Stimulated activated CD8-positive, alpha-beta memory T cell treated with anti-CD3 and anti-CD28 coated beads, Interleukin-12 subunit alpha, Interleukin-12 subunit beta, amount 100 ng/mL, for 24 hours (primary cell): ENCODE measurements at regions not wholly inside any gene's neighbourhood (a gene's known extent, or its start where the extent isn't known, plus 50 kb on each side); places are given as distances from the start of the nearest gene placed in this dataset.
"Not testable (repeated sequence)": the region's sequence is repeated elsewhere in the genome, so short reads cannot be mapped to it uniquely, and the experiment has no call there.

Experiments used
- DNase-seq: peaks from one replicate; pipeline ENCODE4 v3.0.0-alpha.2; 2020; ENCODE audit errors: extremely low read depth

DNA sequence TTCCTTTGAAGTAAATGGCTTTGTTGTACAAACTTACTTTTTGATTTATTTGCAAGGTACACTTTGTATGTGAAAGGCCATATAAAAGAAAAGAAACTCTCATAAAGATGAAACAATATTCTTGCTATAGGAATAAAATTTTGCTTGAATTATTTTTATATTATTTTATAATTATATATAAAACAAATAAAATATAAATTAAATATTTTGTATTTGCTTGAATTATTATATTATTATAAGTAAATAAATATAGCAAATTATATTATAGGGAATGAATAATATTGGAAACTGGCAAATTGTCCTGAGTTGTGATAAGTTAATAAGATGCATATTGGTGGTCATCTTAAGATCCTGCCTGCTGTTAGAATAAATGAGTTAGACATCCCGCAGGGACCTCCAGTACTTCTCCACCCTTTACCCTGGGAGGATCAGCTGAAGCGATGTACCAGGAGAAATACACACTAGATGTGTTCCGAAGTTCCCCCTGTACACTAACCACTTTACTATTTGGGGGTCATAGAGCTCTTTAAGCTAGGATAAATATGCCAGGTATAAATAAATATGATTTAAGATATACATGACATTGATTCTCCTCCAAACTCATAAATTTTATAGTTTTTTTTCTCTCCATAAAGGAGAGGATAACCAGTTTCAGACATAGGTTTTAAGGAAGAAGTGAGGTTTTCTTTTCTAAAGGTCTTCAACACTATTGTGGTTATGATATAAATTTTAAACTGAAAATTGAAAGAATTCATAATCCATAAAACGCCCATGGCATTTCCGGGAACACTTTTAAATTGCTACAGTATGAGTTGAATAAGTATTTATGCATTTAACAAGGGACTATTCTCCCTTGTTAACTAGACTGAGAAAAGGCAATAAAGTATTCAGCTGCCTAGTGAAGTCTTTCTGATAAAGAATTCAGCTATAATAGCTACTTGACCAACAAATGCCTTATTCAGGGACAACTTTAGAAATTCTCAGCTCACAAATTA lies 486.3 kb upstream of the MARCKS start:
- DNase-seq: no peak

DNA sequence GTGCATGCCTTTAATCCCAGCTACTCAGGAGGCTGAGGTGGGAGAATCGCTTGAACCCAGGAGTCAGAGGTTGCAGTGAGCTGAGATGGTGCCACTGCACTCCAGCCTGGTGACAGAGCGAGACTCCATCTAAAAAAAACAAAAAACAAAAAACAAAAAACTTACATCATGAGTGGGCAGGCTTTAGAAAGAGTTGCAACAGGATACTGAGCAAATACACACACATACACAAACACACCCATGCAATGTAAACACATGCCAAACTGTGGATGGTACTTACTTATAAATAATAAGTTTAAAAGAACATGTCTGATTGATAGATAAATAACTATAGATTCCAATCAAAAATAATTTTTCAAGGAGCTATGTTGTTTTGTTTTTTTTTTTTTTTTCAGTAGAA lies 481.7 kb upstream of the MARCKS start:
- not testable (repeated sequence) for DNase-seq

DNA sequence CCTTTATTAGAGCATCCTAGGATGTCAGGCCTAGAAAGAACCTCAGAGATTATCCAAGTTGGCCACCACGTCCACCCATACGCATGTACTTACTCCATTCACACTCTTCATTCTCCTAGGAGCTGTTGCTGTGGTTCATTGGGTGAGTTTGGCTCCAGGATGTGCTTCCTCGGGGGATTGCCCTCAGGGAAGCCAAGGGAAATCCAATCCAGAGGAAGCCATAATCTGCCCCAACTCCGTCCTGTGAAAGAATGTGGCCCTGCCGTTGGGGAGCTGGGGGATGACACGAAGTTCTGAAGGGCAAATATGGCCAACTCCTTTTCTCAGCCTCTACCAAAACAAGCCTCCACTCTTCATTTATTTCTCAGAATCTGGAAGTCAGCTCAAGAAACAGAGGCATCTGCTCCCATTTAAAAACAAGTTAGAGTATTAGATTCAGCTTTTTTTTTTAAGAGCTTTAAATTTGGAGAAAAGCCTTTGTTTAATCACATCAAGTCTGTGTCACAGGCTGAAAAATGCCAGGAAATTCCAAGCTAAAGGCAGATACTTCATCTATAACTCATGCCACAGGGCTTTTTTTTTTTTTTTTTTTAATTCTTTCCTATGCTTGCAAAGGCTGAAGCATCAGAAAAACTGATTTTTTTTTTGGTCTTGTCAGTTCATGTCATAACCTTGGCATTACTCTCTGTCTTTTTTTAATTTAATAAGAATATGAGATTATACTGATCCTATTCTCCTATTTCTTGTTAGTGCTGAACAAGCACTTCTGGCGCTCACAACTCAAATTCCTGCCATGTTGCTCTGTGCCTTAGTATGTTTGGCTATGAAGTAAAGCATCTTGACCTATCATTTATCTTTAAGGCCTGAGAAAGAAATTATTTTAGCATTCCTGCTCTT lies 480.9 kb upstream of the MARCKS start:
- no peak for DNase-seq

DNA sequence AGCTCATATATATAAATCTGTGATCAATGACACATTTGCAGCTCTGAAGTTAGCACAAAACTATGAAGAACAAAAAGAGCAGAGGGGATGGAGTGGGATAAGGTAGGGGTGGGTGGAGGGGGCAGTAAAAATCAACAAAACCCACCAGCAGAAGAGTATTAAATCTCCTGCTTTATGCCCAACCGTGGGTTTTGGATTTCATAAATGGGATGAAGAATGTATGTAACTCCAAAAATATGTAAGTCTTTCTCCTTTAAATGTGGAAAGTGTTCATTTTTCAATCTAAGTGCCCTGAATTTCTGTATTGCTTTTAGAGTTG lies 480.3 kb upstream of the MARCKS start:
- no peak for DNase-seq

DNA sequence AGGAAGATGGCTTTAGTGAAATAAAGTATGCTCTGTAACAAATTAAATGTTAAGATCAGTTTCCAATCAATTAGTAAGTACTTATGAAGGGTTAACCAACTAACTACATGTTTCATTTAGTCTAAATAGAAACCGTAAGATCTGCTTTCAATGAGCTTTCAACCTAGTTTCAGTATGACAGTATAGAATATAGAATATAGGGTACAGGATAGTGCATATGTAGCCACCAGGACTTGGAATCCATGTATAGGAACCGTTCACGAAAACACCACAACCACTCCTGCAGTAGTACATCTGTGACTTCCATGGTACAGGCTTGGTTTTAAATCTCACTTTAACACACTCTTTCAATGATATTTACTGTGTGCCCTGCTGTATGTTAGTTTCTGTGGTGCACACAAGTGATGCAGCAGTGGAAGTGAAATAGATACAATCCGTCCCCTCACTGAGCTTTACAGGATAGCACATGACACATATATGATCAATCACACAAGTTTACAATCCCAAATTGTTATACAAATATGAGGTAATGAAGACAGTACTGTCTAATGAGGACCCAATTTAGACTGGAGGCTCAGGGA lies 479.7 kb upstream of the MARCKS start:
- DNase-seq: no peak

DNA sequence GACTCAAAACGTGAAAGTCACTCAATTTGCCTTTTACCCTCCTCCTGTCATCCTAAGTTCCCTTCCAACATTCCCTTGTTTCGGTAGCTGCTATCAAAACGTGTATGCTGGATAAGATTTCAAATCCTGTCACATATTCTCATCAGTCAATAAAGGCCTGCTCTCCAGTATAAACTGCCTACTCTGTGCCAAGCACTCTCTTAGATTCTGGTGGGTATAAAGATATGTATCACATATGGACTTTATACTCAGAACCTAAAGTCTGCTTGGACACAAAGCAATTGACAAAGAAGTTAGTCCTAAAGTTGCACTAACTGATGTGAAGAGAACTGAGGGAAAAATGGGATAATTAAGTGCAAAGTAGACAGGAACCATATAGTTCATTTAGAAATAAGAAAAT lies 476.6 kb upstream of the MARCKS start:
- DNase-seq: no peak

DNA sequence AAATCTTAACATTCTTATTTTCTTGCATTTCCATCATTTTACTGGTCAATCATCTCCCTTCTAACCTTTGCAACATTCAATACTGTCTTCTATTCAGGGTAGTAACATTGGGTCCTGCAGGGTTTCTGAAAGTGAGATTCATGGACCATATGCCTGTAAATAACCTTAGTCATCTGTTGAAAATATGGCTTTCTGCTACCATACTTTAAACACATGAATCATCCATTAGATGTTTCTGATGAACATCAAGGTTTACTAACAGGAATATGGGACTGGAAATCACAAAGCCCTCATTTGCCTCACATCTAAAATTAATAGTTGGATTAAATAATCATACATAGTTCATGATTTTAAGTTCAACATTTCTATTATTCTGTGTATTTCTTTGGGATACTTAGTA lies 475.9 kb upstream of the MARCKS start:
- DNase-seq: no peak

DNA sequence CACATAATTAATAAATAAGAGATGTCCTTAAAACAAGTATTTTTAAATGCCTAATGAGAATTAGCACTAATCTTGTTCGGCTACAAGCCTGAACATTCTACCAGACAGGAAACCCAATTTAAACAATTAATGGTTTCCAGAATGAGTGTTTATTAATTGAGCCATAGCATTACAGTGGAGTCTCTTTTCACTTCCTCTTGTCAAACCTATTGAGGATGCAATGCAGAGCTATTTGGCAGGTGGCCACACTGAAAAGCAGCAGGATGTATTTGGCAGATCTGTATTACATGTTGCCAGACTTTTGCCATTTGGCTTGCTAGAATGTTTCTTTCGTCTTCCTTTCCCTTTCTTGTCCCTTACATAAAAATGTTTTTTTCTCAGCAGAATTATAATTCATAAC lies 475.2 kb upstream of the MARCKS start:
- DNase-seq: no peak

DNA sequence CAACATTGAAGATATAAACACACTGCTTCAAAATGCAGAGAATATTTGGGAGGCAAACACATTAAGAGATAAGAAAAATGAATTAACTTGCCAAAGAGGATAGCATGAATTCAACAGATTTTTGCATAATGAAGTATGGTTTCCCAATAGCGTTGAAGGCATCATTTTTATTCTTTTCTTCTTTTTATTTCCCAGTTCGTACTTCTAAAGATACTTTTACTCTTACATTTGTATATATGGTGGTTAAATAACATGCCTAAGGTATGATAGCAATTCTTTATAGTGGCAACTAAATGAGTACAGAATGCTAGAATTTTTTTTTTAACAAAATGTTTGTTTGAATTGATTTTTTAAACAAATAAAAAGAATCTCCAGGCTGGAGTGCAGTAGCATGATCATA lies 473.4 kb upstream of the MARCKS start:
- DNase-seq: no peak

DNA sequence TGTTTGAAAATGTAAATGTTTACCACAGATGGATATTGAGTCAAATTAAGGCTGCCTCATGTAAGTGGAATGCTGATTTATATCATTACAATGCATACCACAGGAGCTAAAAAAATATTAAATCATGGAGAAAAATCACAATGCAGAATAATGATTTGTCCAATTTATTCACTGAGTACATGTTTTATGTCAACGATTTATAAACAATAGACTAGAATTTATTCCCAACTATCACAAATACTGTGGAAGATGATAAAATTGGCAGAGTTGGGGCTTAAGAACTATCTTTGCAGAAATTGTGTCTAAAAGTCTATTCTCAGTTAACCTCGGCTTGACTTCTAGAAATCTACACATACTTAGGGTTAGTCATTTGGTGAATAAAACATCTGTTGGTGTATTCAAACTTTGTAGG lies 472.1 kb upstream of the MARCKS start:
- no peak for DNase-seq

DNA sequence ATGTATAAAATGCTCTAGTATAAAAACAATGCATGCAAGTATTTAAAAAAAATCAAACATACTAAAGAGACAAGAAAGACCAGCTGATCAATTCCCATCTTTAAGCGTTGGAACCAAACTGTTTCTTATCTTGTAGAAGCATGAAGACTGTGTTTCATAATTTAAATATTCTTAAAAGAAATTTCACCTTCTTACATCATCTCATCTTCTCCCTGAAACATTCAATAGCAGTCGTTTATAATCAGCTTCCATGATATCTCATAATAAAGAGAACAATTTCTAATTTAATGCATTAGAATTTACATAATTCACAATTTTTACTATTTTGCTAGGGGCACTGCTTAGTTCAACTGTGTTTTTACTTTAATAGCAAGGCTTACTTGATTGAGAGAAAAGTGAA lies 468.1 kb upstream of the MARCKS start:
- DNase-seq: no peak

DNA sequence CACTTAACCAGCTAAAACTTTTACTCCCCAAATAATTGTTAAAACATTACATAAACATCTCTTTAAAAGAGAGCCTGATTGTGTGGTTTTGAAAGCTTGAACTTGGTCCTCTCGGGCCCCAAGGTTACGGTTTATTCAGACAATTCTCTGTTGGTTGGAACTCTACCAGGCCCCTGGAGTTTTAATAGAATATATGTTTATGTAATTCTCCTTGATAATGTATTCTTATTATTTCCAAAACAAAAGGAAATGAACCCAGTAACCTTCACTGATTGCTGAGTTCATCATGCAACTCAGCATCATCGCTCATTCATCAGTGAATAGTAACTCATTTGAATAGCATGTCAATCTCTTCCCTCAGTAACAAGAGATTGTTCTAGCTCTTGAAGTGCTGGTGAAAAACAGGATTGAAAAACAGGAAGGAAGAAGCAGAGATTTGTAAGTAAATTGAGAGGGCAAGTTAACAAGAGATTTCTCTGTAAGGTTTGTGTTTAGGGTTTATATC lies 464.5 kb upstream of the MARCKS start:
- no peak for DNase-seq

DNA sequence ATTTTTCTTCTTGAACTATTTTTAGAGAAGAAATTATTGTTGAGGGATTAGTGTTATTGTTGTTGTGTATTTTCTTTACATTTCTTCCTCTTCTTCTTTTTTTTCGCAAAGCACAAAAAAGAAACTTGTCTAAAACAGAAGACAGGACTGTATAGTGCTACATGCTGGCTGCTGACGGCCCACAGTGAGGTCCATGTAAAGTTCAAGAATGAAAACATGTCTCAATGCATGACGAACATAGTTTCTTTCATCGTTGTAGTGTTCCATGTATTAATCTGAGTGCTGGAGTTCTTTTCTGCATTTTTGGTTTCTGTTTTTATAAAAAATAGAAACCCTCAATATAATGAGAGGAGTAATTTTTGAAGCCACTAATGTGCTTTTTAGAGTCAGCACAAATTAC lies 462.9 kb upstream of the MARCKS start:
- no peak for DNase-seq

DNA sequence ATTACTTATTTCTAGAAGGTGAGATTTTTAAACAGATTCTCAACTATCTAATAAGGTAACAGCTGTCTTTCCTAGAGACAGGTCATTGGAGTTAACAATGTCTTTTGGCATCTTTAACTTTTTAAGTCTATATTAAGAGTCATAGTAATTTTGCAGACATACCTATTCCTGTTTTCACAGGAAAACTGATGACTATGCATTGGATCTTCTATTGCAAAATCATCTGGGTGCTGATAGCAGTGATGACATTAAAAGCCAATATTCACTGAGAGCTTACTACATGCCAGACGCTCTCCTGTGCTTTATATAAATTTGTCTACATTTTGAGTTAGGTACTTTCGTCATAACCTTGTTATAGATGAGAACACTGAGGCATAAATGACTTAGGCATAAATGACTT lies 462.4 kb upstream of the MARCKS start:
- no peak for DNase-seq

DNA sequence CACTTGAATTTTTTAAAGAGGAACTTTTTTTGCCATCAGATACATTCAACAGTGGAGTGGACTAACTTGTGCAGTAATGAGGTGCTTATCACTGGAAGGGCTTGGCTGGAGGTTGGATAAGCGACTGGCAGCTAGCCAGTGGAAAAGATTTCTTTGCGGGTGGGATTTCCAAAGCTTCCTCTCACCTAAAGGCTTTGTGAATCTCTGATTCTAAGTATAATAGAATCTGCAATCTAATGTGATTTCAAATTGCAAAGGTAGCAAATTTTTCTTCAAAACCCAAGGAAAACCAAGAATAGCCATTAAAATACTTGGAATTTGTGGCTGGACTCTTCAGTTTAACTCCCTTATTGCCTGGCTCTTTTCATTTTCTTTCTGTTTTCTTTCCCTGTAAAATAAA lies 460.4 kb upstream of the MARCKS start:
- no peak for DNase-seq

DNA sequence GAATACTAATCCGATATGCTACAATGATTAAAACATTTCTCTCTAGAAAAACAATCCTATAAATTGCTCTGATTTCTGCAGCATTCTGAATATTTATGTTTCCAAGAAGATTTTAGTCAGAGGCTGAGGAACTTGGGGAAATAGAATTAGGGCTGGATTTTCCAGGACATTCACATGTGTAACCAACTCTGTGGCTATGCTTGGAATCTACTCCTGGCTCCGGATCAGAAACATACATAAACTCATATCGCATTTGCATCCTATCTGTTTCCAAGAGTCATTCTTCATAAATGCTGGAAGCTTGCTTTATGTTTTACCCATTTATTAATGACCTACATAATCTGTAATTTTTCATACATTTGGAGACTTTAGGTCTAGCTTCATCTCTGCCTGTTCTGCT lies 459.9 kb upstream of the MARCKS start:
- no peak for DNase-seq

DNA sequence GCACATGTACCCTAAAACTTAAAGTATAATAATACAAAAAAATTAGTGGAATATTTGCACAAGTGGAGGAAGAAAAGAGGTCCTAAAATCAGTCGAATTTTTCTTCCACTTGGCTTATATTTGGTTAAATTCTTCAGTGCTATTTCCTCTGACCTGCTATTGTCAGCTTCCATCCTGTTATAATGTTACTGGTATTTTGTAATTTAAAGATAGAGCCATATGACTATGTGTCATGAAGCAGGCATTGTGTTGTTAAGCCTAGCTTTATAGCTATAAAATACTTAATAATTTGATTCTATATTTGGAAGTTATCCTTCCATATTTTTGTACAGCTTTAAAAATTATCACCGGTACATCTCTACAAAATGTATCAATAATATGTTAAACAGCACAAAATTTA lies 455.9 kb upstream of the MARCKS start:
- DNase-seq: no peak

DNA sequence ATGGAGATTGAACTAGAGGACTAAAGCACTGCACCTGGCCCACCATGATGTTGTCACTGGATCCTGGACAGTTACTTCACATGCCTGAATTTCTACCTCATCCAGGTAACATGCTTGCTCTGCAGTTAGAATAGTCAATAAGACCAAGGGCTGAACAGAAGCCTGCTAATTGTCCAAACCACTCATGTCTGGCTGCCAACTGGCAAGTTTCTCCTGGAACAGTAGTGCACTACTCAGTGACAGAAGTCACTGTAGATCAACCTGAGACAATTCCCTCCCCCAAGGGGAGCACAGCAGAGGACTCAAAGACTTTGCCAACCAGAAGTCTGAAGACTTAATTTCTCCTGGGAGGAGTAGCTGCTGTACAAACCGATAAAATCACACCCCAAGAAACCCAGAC lies 454.6 kb upstream of the MARCKS start:
- no peak for DNase-seq

DNA sequence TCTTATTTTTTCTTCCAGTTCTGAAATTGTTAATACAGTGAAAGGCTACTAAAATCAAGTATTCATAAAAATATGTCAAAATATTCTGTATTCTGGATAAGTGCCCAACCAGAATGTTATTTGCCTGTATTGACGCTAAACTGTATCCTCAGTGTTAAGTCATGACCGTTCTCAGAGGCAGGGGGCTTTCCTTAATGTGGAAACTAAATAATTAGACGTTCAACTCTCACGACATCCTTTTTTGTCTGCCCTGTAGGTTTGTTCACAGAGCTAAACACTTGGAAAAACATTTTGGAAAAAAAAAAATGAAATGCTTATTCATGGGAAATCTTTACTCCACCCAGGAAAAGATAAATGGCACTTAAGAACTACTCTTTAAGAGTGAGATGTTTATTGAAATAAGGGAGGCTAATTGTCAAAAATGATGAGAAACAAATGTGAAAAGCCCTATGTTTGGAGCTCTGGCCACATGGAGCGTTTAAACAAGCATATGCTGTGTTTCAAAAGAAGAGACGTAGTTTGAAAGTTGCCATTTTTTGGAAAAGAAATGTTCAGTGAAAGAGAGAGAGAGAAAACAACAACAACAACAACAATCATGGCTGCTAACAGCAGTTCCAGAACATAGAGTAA lies 453.1 kb upstream of the MARCKS start:
- no peak for DNase-seq

DNA sequence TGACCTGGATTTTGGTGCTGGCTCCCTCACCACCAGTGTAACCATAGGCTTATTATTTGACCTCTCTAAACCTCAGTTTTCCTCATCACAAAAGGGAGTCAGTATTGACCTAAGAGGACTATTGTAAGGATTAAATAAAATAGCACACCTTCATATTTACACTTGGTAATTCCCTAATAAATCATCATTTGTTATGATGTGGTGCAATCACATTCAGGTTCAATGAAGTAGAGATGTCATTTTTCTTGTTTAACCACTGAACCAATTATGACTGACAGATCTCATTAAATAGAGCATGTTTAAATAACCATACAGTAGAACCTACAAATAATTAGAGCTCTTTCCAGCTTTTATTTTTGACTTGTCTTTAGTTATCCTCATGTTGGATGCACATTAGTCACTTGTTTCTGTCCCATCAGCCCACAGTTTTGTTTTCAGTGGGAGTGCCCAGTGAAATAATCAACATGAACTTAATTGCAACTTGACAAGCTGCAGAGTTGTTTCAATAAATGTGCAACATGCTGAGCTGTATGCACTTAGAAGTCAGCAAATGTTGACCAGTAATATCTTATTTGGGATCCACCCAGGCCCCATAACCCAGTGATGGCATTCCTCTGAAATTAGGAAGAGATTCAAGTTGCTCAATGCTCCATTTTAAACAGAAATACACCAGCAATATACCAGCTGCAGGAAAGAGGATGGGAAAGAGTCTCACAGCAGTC lies 451.7 kb upstream of the MARCKS start:
- no peak for DNase-seq

DNA sequence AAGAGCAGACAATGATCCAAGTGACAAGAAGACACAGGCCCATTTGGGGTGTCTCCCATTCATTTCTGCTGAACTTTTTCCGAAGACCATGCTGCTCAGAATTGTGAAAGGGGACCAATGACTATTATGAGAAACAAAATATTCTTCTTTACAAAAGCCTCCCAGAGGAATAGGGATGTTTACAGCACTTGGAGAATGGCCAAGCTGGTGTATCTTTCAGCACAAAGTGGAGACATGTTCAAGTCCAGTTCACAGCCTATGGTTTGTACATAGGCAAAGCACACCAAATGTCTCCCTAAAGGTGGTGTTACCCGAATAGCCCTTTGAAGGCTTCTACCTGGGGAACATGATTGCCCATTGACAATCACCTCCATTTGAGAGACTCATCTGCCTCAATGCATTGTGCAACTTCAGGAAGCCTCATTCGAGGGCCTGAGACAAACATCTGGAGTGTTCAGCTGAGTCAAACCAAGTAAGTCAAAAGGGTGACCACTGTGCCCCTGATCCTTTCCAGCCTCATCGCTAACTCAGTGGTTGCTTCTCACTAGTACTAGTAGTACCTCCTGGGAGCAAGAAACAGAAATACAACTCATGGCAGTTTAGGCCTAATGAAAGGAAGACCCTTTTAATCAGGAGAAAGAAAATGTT lies 451.0 kb upstream of the MARCKS start:
- no peak for DNase-seq
